ENCODE measurements at regions not wholly inside any gene's neighbourhood (a gene's known extent, or its start where the extent isn't known, plus 50 kb on each side); places are given as distances from the start of the nearest gene placed in this dataset.

- H3K27ac ChIP-seq (ENCODE audit: low read depth in 1 of 2, low read length in 1 of 2): no peak overlapping the region
- DNase-seq (no peak), ATAC-seq (ENCODE audit: insufficient read depth, low FRiP score) (no peak)
- no peaks in the 10 kb centered on the region for H3K27me3 ChIP-seq (ENCODE audit: control insufficient read depth in 3 of 3, insufficient read depth in 3 of 3, low read length in 2 of 3)
- WGBS, 2 donors: 82 to 84% methylated on average over 8 of the region's 8 CpGs
- TF ChIP-seq, protein P1, sequence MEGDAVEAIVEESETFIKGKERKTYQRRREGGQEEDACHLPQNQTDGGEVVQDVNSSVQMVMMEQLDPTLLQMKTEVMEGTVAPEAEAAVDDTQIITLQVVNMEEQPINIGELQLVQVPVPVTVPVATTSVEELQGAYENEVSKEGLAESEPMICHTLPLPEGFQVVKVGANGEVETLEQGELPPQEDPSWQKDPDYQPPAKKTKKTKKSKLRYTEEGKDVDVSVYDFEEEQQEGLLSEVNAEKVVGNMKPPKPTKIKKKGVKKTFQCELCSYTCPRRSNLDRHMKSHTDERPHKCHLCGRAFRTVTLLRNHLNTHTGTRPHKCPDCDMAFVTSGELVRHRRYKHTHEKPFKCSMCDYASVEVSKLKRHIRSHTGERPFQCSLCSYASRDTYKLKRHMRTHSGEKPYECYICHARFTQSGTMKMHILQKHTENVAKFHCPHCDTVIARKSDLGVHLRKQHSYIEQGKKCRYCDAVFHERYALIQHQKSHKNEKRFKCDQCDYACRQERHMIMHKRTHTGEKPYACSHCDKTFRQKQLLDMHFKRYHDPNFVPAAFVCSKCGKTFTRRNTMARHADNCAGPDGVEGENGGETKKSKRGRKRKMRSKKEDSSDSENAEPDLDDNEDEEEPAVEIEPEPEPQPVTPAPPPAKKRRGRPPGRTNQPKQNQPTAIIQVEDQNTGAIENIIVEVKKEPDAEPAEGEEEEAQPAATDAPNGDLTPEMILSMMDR (IDR thresholded peaks at IDR 0.05; ENCODE audit: control extremely low read depth, extremely low read depth): no peak
- H3K9me3 ChIP-seq (ENCODE audit: control insufficient read depth in 4 of 4, insufficient read depth in 3 of 4, low read length in 3 of 4): no peaks in the 10 kb centered on the region
- no peak overlapping the region for H3K4me3 ChIP-seq
- no peaks in the 10 kb centered on the region for H3K36me3 ChIP-seq (ENCODE audit: control insufficient read depth in 4 of 4, insufficient read depth in 4 of 4, low read length in 4 of 4)
- no peaks in the 10 kb centered on the region for H3K4me1 ChIP-seq (ENCODE audit: control insufficient read depth in 5 of 5, insufficient read depth in 5 of 5, low read length in 5 of 5)
- no peak overlapping the region for H3K9ac ChIP-seq (ENCODE audit: insufficient read depth in 1 of 2, low read length in 2 of 2)
These were observed 471.5 kb upstream of the CADM2 start for GRCh38 chr3:84487296-84487695.

GRCh38 chr3:84504761-84505160 lies 454.0 kb upstream of the CADM2 start:
- TF ChIP-seq, protein P1 (IDR thresholded peaks at IDR 0.05; ENCODE audit: control extremely low read depth, extremely low read depth): no peak

DNA sequence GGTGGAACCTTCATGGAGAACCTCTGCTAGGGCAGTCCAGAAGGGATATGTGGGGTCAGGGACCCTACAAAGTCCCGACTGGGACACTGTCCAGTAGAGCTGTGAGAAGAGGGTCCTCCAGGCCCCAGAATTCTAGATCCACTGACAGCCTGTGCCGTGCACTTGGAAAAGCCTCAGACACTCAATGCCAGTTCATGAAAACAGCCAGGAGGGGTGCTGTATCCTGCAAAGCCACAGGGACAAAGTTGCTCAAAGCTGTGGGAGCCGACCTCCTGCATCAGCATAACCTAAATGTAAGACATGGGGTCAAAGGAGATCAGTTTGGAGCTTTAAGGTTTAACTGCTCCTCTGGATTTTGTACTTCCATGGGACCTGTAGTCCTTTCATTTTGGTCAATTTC lies 448.8 kb upstream of the CADM2 start:
- no peak for ATAC-seq (ENCODE audit: insufficient read depth, low FRiP score)
- peaks cover 0 to 3% (median 1%) of the 10 kb centered on the region in 4 donors for H3K9me3 ChIP-seq (ENCODE audit: control insufficient read depth in 4 of 4, insufficient read depth in 3 of 4, low read length in 3 of 4)
- no peaks in the 10 kb centered on the region for H3K4me1 ChIP-seq (ENCODE audit: control insufficient read depth in 5 of 5, insufficient read depth in 5 of 5, low read length in 5 of 5)
- TF ChIP-seq, protein P1 (IDR thresholded peaks at IDR 0.05; ENCODE audit: control extremely low read depth, extremely low read depth): no peak
- H3K27ac ChIP-seq (ENCODE audit: low read depth in 1 of 2, low read length in 1 of 2): no peak overlapping the region
- 69 to 77% methylated on average over 3 of the region's 3 CpGs for WGBS, 2 donors
- no peak overlapping the region for H3K9ac ChIP-seq (ENCODE audit: insufficient read depth in 1 of 2, low read length in 2 of 2)
- no peak for DNase-seq
- H3K36me3 ChIP-seq (ENCODE audit: control insufficient read depth in 4 of 4, insufficient read depth in 4 of 4, low read length in 4 of 4): no peaks in the 10 kb centered on the region
- no peaks in the 10 kb centered on the region for H3K27me3 ChIP-seq (ENCODE audit: control insufficient read depth in 3 of 3, insufficient read depth in 3 of 3, low read length in 2 of 3)
- H3K4me3 ChIP-seq: no peak overlapping the region

More at GRCh38 chr3:84504761-84505160, 454.0 kb upstream of the CADM2 start:
- DNase-seq: no peak
- WGBS, 2 donors: 83 to 84% methylated on average over 1 of the region's 1 CpG
- Histone ChIP-seq H3K9me3 (ENCODE audit: control insufficient read depth in 4 of 4, insufficient read depth in 3 of 4, low read length in 3 of 4) (peaks cover 0 to 3% (median under 1%) of the 10 kb centered on the region in 4 donors), H3K36me3 (ENCODE audit: control insufficient read depth in 4 of 4, insufficient read depth in 4 of 4, low read length in 4 of 4) (no peaks in the 10 kb centered on the region), H3K4me1 (ENCODE audit: control insufficient read depth in 5 of 5, insufficient read depth in 5 of 5, low read length in 5 of 5) (no peaks in the 10 kb centered on the region), H3K27ac (ENCODE audit: low read depth in 1 of 2, low read length in 1 of 2) (no peak overlapping the region), H3K9ac (ENCODE audit: insufficient read depth in 1 of 2, low read length in 2 of 2) (no peak overlapping the region), H3K4me3 (no peak overlapping the region), H3K27me3 (ENCODE audit: control insufficient read depth in 3 of 3, insufficient read depth in 3 of 3, low read length in 2 of 3) (no peaks in the 10 kb centered on the region)
- ATAC-seq (ENCODE audit: insufficient read depth, low FRiP score): no peak

DNA sequence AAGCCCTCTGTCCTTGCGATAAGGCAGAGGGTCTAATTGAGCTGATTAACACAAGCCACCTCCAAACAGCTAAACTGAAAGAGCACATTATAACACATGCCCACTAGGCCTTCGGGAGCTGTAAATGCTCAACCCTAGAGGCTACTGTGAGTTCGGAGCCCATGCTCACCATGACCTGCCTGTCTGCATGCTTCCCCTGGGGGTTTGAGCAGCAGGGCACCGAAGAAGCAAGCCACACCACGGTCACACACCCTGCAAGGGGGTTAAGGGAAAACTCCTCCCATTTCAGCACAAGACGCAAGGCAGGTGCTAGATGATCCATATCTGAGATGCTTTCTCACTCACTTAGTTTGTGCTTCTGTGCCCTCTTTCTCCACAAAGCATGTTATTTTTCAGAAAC lies 435.9 kb upstream of the CADM2 start:
- Histone ChIP-seq H3K27ac (ENCODE audit: low read depth in 1 of 2, low read length in 1 of 2) (no peak overlapping the region), H3K27me3 (ENCODE audit: control insufficient read depth in 3 of 3, insufficient read depth in 3 of 3, low read length in 2 of 3) (no peaks in the 10 kb centered on the region), H3K4me1 (ENCODE audit: control insufficient read depth in 5 of 5, insufficient read depth in 5 of 5, low read length in 5 of 5) (no peaks in the 10 kb centered on the region), H3K4me3 (no peak overlapping the region), H3K9ac (ENCODE audit: insufficient read depth in 1 of 2, low read length in 2 of 2) (no peak overlapping the region), H3K36me3 (ENCODE audit: control insufficient read depth in 4 of 4, insufficient read depth in 4 of 4, low read length in 4 of 4) (no peaks in the 10 kb centered on the region), H3K9me3 (ENCODE audit: control insufficient read depth in 4 of 4, insufficient read depth in 3 of 4, low read length in 3 of 4) (peaks cover 0 to 4% (median 1%) of the 10 kb centered on the region in 4 donors)
- TF ChIP-seq, protein P1 (IDR thresholded peaks at IDR 0.05; ENCODE audit: control extremely low read depth, extremely low read depth): no peak
- DNase-seq (no peak), ATAC-seq (ENCODE audit: insufficient read depth, low FRiP score) (no peak)
- 82 to 95% methylated on average over 6 of the region's 6 CpGs for WGBS, 2 donors

All from lung (tissue), 11 donors.